IMR-90 (cell line): ENCODE measurements at regions not wholly inside any gene's neighbourhood (a gene's known extent, or its start where the extent isn't known, plus 50 kb on each side); places are given as distances from the start of the nearest gene placed in this dataset.

ENCODE experiments used
- ATAC-seq: fragments of 200-7000 bp; cut with Tn5 transposase; 2 replicates; pipeline ENCODE4 v1.9.1; 2020; ENCODE audit warnings: low read depth, mild to moderate bottlenecking, moderate library complexity
- BruUV-seq: library from RNA; stranded (reverse); fragments of 400-500 nt; replicated peaks from 2 replicates; lab custom pipeline; 2021; lab: Mats Ljungman, UMichigan
- CTCF ChIA-PET: fragments of 300-600 bp; formaldehyde crosslinking; extraction: SDS; loops from one replicate; lab custom pipeline; 2021; ENCODE audit warnings: antibody characterized with exemption; lab: Yijun Ruan, JAX
- POLR2A ChIA-PET: fragments of 300-600 bp; sonication (Branson Sonifier 250); formaldehyde crosslinking; loops from one replicate; lab custom pipeline; 2022; ENCODE audit warnings: antibody characterized with exemption; ENCODE audit not compliant: unreplicated experiment; lab: Charles Lee
- DNase-seq: peaks from one replicate; pipeline ENCODE4 v3.0.0; 2013
- H2AFZ ChIP-seq: replicated peaks from 2 replicates; pipeline ENCODE3; 2013; ENCODE audit warnings: low read length, mild to moderate bottlenecking; ENCODE audit not compliant: poor library complexity
- H2AK5ac ChIP-seq: 2 replicates; pipeline ENCODE4 v1.6.1; 2013; ENCODE audit warnings: low read depth, low read length, inconsistent platforms
- H2AK9ac ChIP-seq: replicated peaks from 2 replicates; pipeline ENCODE3; 2013; ENCODE audit warnings: mild to moderate bottlenecking, low read depth, low read length, moderate library complexity; ENCODE audit not compliant: poor library complexity
- H2BK120ac ChIP-seq: 2 replicates; pipeline ENCODE4 v1.6.1; 2013; ENCODE audit warnings: low read depth, low read length, inconsistent platforms
- H2BK15ac ChIP-seq: 3 replicates; pipeline ENCODE4 v1.6.1; 2013; ENCODE audit warnings: low read depth, low read length, inconsistent platforms
- H2BK20ac ChIP-seq: 2 replicates; pipeline ENCODE4 v1.6.1; 2013; ENCODE audit warnings: low read depth, mild to moderate bottlenecking, inconsistent platforms, low read length, moderate library complexity
- H2BK5ac ChIP-seq: 2 replicates; pipeline ENCODE4 v1.6.1; 2013; ENCODE audit warnings: mild to moderate bottlenecking, low read depth, low read length, inconsistent platforms; ENCODE audit not compliant: poor library complexity, severe bottlenecking
- H3K14ac ChIP-seq: replicated peaks from 2 replicates; pipeline ENCODE4 v1.6.1; 2013; ENCODE audit warnings: low read depth, low read length, inconsistent platforms
- H3K18ac ChIP-seq: 2 replicates; pipeline ENCODE4 v1.6.1; 2013; ENCODE audit warnings: low read depth, low read length, control low read depth
- H3K23ac ChIP-seq: 2 replicates; pipeline ENCODE4 v1.6.1; 2013; ENCODE audit warnings: low read depth, low read length, inconsistent platforms
- H3K27ac ChIP-seq: 2 replicates; pipeline ENCODE4 v1.5.1; 2013; ENCODE audit warnings: mild to moderate bottlenecking, control low read depth, low read length; ENCODE audit not compliant: insufficient read depth
- H3K27me3 ChIP-seq: 2 replicates; pipeline ENCODE4 v1.6.1; 2013; ENCODE audit warnings: low read length; ENCODE audit not compliant: control insufficient read depth, insufficient read depth
- H3K36me3 ChIP-seq: 2 replicates; pipeline ENCODE4 v1.6.1; 2013; ENCODE audit warnings: low read length, mixed read lengths; ENCODE audit not compliant: control insufficient read depth, insufficient read depth
- H3K4ac ChIP-seq: 2 replicates; pipeline ENCODE4 v1.6.1; 2013; ENCODE audit warnings: low read depth, low read length, inconsistent platforms
- H3K4me1 ChIP-seq: 2 replicates; pipeline ENCODE4 v1.6.1; 2013; ENCODE audit warnings: low read length, mixed read lengths; ENCODE audit not compliant: control insufficient read depth, insufficient read depth
- H3K4me2 ChIP-seq: 2 replicates; pipeline ENCODE4 v1.6.1; 2013; ENCODE audit warnings: low read depth, mild to moderate bottlenecking, control low read depth, low read length, moderate library complexity
- H3K4me3 ChIP-seq: 2 replicates; pipeline ENCODE4 v1.5.1; 2013; ENCODE audit warnings: low read depth, mild to moderate bottlenecking, control low read depth, low read length, moderate library complexity; ENCODE audit not compliant: insufficient read depth
- H3K56ac ChIP-seq: 2 replicates; pipeline ENCODE4 v1.6.1; 2013; ENCODE audit warnings: low read length, inconsistent platforms; ENCODE audit not compliant: insufficient read depth; ENCODE audit errors: extremely low read depth
- H3K79me1 ChIP-seq, 2 experiments: 2 replicates each; pipeline ENCODE4 v1.6.1; 2013; ENCODE audit warnings: low read length in 2 of 2, inconsistent platforms in 1 of 2, low read depth in 1 of 2
- H3K9ac ChIP-seq: 2 replicates; pipeline ENCODE4 v1.6.1; 2013; ENCODE audit warnings: low read depth, low read length, control low read depth
- H3K9me1 ChIP-seq: 2 replicates; pipeline ENCODE4 v1.6.1; 2013; ENCODE audit warnings: low read length, inconsistent platforms; ENCODE audit not compliant: insufficient read depth
- H3K9me3 ChIP-seq: 2 replicates; pipeline ENCODE4 v1.6.1; 2013; ENCODE audit warnings: low read length; ENCODE audit not compliant: control insufficient read depth, insufficient read depth
- H4K20me1 ChIP-seq: 2 replicates; pipeline ENCODE4 v1.6.1; 2013; ENCODE audit warnings: low read length, inconsistent platforms; ENCODE audit not compliant: insufficient read depth
- H4K5ac ChIP-seq: 2 replicates; pipeline ENCODE4 v1.6.1; 2013; ENCODE audit warnings: mild to moderate bottlenecking, low read depth, low read length, control low read depth
- H4K8ac ChIP-seq, 2 experiments: 2 replicates each; pipeline ENCODE4 v1.6.1; 2013; ENCODE audit warnings: low read depth in 2 of 2, low read length in 2 of 2, control low read depth in 1 of 2, inconsistent platforms in 1 of 2
- H4K91ac ChIP-seq: 2 replicates; pipeline ENCODE4 v1.6.1; 2013; ENCODE audit warnings: low read depth, low read length, inconsistent platforms; ENCODE audit not compliant: insufficient read depth
- CHD1 ChIP-seq: IDR thresholded peaks from 2 replicates; pipeline ENCODE4 v1.6.1; 2012; ENCODE audit warnings: low read depth, low read length, improper control_type of control experiment
- CTCF ChIP-seq: conservative IDR thresholded peaks from 2 replicates; pipeline ENCODE4 v1.5.1; 2012; ENCODE audit warnings: mild to moderate bottlenecking, low read depth, low read length, improper control_type of control experiment
- MXI1 ChIP-seq: IDR thresholded peaks from 2 replicates; pipeline ENCODE4 v1.6.1; 2012; ENCODE audit warnings: low read depth, mild to moderate bottlenecking, low read length, moderate library complexity, borderline replicate concordance
- dilution Hi-C: fragments of 300-500 bp; cut with HindIII; formaldehyde crosslinking; loops from one replicate; pipeline ENCODE4 v1.14.3; 2018; ENCODE audit warnings: low sequenced_read_pairs; ENCODE audit not compliant: unreplicated experiment
- in situ Hi-C: fragments of 300-500 bp; cut with MboI; formaldehyde crosslinking; loops from 3 replicates; pipeline ENCODE4 v1.14.3; 2019; ENCODE audit warnings: low sequenced_read_pairs, inconsistent platforms, mixed read lengths
- intact Hi-C: fragments of 100-400 bp; cut with micrococcal nuclease; formaldehyde crosslinking; loops from 2 replicates; pipeline ENCODE4 v1.10.0; 2022

- H3K9me1 ChIP-seq, result no peaks in the 10 kb centered on the region
- no peak overlapping the region for H2BK5ac ChIP-seq
- in situ Hi-C loops, result no loop called here
- H3K79me1 ChIP-seq, result no peaks in the 10 kb centered on the region
- H3K36me3 ChIP-seq, result no peaks in the 10 kb centered on the region
- H2BK120ac ChIP-seq, result no peak overlapping the region
- H3K27ac ChIP-seq, result no peak overlapping the region
- CTCF ChIA-PET, result no interaction called here
- H3K4me2 ChIP-seq, result no peak overlapping the region
- H3K9me3 ChIP-seq, result peaks cover 3% of the 10 kb centered on the region; the same call in 1 of the 2 replicates
- POLR2A ChIA-PET, result no interaction called here
- no peak overlapping the region for H3K4me3 ChIP-seq
- dilution Hi-C loops, result no loop called here
- no peak for DNase-seq
- H4K5ac ChIP-seq, result no peak overlapping the region
- intact Hi-C loops, result no loop called here
- H4K8ac ChIP-seq, result no peak overlapping the region
- ATAC-seq, result no peak
- H3K56ac ChIP-seq, result no peak overlapping the region
- H4K20me1 ChIP-seq, result no peaks in the 10 kb centered on the region
- no peak overlapping the region for H2BK15ac ChIP-seq
- no peak overlapping the region for H2AFZ ChIP-seq
- no peak overlapping the region for H3K18ac ChIP-seq
- no peak for TF ChIP-seq MXI1
- TF ChIP-seq CTCF, result no peak
- no peak for TF ChIP-seq CHD1
- no peak overlapping the region for H4K91ac ChIP-seq
- H3K23ac ChIP-seq, result no peak overlapping the region
- no peak overlapping the region for H3K9ac ChIP-seq
- H2BK20ac ChIP-seq, result no peak overlapping the region
- no peak overlapping the region for H3K4ac ChIP-seq
- no TSS peak for BruUV-seq
- H2AK5ac ChIP-seq, result no peak overlapping the region
- H3K14ac ChIP-seq, result no peak overlapping the region
- no peaks in the 10 kb centered on the region for H3K4me1 ChIP-seq
- no peak overlapping the region for H2AK9ac ChIP-seq
- no peaks in the 10 kb centered on the region for H3K27me3 ChIP-seq
Observed at GRCh38 chrX:13449441-13449840, 120.0 kb upstream of the EGFL6 start.
